ENCODE measurements at regions not wholly inside any gene's neighbourhood (a gene's known extent, or its start where the extent isn't known, plus 50 kb on each side); places are given as distances from the start of the nearest gene placed in this dataset.
A peak's percentile ranks its signal among the peaks of the same experiment; 100 is the strongest.

DNA sequence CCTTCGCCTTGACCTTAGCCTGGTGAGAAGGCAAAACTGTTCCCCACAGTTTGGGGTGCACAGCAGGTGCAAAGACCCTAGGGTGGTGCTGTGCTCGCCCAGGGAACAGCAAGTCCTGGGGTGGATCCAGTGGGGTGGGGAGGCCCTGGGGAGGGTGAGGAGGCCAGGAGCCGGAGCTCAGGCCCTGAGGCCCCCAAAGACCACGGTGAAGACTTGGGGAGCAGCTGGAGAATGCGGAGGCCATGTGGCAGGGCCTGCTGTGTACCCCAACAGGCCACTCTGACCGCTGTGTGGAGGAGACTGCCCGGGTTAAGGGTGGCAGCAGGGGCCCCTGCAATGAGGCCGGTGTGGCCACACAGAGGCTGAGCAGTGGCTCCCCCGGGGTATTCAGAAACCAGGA, 101.1 kb upstream of the RTL6 start:
- Histone ChIP-seq H3K27me3 (peaks cover 0 to 20% (median 0%) of the 10 kb centered on the region in 7 donors), H3K36me3 (no peaks in the 10 kb centered on the region), H3K9me3 (no peaks in the 10 kb centered on the region), H3K4me1 (peaks cover 0 to 6% (median 0%) of the 10 kb centered on the region in 9 donors), H3K27ac (no peak overlapping the region), H3K4me3 (no peak overlapping the region)
- DNase-seq (no peak), ATAC-seq (no peak)
- 88 to 92% methylated on average over 9 of the region's 9 CpGs for WGBS, 2 donors
- TF ChIP-seq, protein P1, sequence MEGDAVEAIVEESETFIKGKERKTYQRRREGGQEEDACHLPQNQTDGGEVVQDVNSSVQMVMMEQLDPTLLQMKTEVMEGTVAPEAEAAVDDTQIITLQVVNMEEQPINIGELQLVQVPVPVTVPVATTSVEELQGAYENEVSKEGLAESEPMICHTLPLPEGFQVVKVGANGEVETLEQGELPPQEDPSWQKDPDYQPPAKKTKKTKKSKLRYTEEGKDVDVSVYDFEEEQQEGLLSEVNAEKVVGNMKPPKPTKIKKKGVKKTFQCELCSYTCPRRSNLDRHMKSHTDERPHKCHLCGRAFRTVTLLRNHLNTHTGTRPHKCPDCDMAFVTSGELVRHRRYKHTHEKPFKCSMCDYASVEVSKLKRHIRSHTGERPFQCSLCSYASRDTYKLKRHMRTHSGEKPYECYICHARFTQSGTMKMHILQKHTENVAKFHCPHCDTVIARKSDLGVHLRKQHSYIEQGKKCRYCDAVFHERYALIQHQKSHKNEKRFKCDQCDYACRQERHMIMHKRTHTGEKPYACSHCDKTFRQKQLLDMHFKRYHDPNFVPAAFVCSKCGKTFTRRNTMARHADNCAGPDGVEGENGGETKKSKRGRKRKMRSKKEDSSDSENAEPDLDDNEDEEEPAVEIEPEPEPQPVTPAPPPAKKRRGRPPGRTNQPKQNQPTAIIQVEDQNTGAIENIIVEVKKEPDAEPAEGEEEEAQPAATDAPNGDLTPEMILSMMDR (IDR thresholded peaks at IDR 0.05), result no peak
- intact Hi-C loops (cut with DNase I), result no loop called here

DNA sequence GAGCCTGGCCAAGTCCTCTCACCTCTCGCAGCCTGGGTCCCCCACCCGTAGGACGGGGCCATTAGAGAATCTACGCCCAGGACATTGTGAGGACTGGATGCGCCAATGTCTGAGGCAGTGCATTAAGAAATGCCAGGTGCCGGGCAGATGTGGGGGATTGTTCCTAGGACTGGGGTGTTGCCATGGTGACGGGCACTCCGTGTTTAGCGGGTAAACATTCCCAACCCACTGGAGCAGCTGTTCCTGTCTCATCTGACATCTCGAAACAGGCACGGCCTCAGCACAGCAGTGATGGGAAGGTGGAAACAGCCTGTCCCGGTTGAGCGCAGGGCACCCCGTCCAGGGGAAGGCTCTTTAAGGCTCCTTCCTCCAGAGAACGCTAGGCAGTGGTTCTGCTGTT, 99.6 kb upstream of the RTL6 start:
- peaks cover 0 to 20% (median 0%) of the 10 kb centered on the region in 7 donors for H3K27me3 ChIP-seq
- no peak overlapping the region for H3K4me3 ChIP-seq
- ATAC-seq (no peak), DNase-seq (no peak)
- H3K4me1 ChIP-seq, result peaks cover 0 to 5% (median 0%) of the 10 kb centered on the region in 9 donors
- intact Hi-C loops (cut with DNase I), result no loop called here
- no peak overlapping the region for H3K27ac ChIP-seq
- H3K9me3 ChIP-seq, result no peaks in the 10 kb centered on the region
- H3K36me3 ChIP-seq, result no peaks in the 10 kb centered on the region
- TF ChIP-seq, protein P1 (IDR thresholded peaks at IDR 0.05), result no peak
- WGBS, 2 donors, result 89 to 90% methylated on average over 15 of the region's 15 CpGs

GRCh38 chr22:44596396-44597125, 98.5 kb upstream of the RTL6 start:
- WGBS, 2 donors, result 89 to 90% methylated on average over 17 of the region's 17 CpGs
- peaks cover 0 to 5% (median 0%) of the 10 kb centered on the region in 9 donors for H3K4me1 ChIP-seq
- TF ChIP-seq, protein P1 (IDR thresholded peaks at IDR 0.05), result no peak
- DNase-seq, result no peak
- H3K4me3 ChIP-seq, result no peak overlapping the region
- peak in 1 of 8 donors; percentile 7 for ATAC-seq
- H3K9me3 ChIP-seq, result no peaks in the 10 kb centered on the region
- no peak overlapping the region for H3K27ac ChIP-seq
- H3K27me3 ChIP-seq, result peaks cover 0 to 22% (median 4%) of the 10 kb centered on the region in 7 donors
- no peaks in the 10 kb centered on the region for H3K36me3 ChIP-seq
- intact Hi-C loops (cut with DNase I), result no loop called here

DNA sequence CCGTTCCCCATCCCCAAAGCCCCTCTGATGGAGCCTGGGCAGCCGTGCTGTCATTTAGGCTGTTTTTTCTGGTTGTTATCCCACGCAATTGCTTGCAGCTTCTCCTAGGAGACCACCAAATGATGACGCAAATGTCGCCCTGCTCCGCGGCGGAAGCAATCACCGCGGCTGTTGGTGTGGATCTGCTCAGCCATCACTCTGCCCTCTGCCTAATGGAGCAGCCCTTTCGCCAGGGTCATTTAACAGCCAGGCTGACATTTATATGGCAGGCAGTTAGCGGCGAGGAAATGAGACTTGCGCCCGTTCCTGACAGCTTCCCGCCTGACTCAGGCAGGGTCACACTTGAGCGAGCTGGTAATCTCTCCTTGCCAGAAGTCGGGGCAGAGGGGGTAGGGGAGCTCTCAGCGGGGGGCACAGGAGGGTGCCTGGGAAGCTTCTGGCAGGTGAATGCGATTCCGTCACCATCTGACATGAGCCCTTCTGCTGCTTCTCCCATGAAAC, 97.9 kb upstream of the RTL6 start:
- Histone ChIP-seq H3K27ac (no peak overlapping the region), H3K36me3 (no peaks in the 10 kb centered on the region), H3K27me3 (peaks cover 0 to 27% (median 4%) of the 10 kb centered on the region in 7 donors), H3K4me3 (no peak overlapping the region), H3K4me1 (peaks cover 0 to 5% (median 0%) of the 10 kb centered on the region in 9 donors), H3K9me3 (no peaks in the 10 kb centered on the region)
- intact Hi-C loops (cut with DNase I), result no loop called here
- WGBS, 2 donors, result 40 to 54% methylated on average over 21 of the region's 21 CpGs
- DNase-seq (no peak), ATAC-seq (no peak)
- TF ChIP-seq, protein P1 (IDR thresholded peaks at IDR 0.05), result no peak
